ENCODE measurements at regions not wholly inside any gene's neighbourhood (a gene's known extent, or its start where the extent isn't known, plus 50 kb on each side); places are given as distances from the start of the nearest gene placed in this dataset.
A peak's percentile ranks its signal among the peaks of the same experiment; 100 is the strongest.

DNA sequence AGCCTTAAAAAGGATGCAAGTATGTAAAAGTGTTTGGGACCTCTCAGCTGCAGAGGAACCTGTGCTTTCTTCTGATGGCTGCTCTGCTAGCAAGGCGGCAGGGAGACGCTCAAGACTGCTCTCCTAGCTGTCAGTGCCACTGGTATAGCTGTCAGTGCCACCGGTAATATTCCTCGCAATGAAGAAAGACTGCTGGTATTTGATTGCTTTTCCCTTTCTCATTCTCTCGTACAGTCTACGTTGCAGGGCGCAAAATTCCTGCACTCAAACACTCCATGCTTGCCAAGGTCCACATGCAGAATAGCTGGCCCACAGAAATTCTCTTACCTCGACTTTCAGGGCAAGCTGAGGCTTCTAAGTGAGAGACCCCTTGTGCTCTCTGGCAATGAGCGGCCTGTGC is 432.6 kb upstream of the KLF6 start:
- Histone ChIP-seq H3K18ac (ENCODE audit: insufficient read length, low read depth, low read length) (no peak overlapping the region), H3K9ac (ENCODE audit: extremely low read depth, insufficient read length, low read length) (no peak overlapping the region), H3K9me3 (ENCODE audit: control insufficient read depth, low read depth, low read length) (no peaks in the 10 kb centered on the region), H3K4me1 (ENCODE audit: insufficient read depth, low read length) (peaks cover 10% of the 10 kb centered on the region; the same call in 1 of the 2 replicates), H4K91ac (ENCODE audit: insufficient read length, low read depth, low read length) (no peak overlapping the region), H3K27ac (ENCODE audit: insufficient read length, low read depth, low read length) (no peak overlapping the region), H3T11ph (ENCODE audit: low read length) (no peak overlapping the region), H2AFZ (ENCODE audit: low read length) (no peak overlapping the region), H4K8ac (replicated peaks; ENCODE audit: insufficient read length, low read depth, low read length) (no peak overlapping the region), H3K4ac (ENCODE audit: low read depth, low read length) (no peak overlapping the region), H3K4me2 (ENCODE audit: insufficient read depth, insufficient read length, low read length) (no peak overlapping the region), H2BK15ac (ENCODE audit: low read depth, low read length) (no peak overlapping the region), H3K23ac (ENCODE audit: insufficient read length, low read depth, low read length) (no peak overlapping the region), H2BK12ac (ENCODE audit: insufficient read length, low read depth, low read length) (no peak overlapping the region), H4K5ac (ENCODE audit: insufficient read length, low read depth, low read length) (no peak overlapping the region), H2BK120ac (ENCODE audit: low read depth, low read length, poor library complexity, severe bottlenecking) (no peak overlapping the region), H3K27me3 (ENCODE audit: insufficient read depth, low read length) (no peaks in the 10 kb centered on the region), H3K79me1 (ENCODE audit: insufficient read depth, low read depth, low read length, poor library complexity, severe bottlenecking) (no peaks in the 10 kb centered on the region), H4K20me1 (ENCODE audit: control insufficient read depth, insufficient read depth, insufficient read length) (no peaks in the 10 kb centered on the region), H3K56ac (ENCODE audit: insufficient read length, low read depth, low read length) (no peak overlapping the region), H3K23me2 (ENCODE audit: insufficient read length, low read depth, low read length, poor library complexity, severe bottlenecking) (no peaks in the 10 kb centered on the region), H2BK20ac (ENCODE audit: low read depth, low read length, poor library complexity, severe bottlenecking) (no peak overlapping the region), H3K14ac (ENCODE audit: insufficient read depth, low read length) (no peak overlapping the region; the same call in 1 of the 2 replicates), H3K79me2 (ENCODE audit: insufficient read depth, low read length) (no peaks in the 10 kb centered on the region), H2BK5ac (ENCODE audit: insufficient read length, low read length) (no peak overlapping the region), H2AK5ac (ENCODE audit: insufficient read length, low read length) (no peak overlapping the region)
- TF ChIP-seq, protein P1, sequence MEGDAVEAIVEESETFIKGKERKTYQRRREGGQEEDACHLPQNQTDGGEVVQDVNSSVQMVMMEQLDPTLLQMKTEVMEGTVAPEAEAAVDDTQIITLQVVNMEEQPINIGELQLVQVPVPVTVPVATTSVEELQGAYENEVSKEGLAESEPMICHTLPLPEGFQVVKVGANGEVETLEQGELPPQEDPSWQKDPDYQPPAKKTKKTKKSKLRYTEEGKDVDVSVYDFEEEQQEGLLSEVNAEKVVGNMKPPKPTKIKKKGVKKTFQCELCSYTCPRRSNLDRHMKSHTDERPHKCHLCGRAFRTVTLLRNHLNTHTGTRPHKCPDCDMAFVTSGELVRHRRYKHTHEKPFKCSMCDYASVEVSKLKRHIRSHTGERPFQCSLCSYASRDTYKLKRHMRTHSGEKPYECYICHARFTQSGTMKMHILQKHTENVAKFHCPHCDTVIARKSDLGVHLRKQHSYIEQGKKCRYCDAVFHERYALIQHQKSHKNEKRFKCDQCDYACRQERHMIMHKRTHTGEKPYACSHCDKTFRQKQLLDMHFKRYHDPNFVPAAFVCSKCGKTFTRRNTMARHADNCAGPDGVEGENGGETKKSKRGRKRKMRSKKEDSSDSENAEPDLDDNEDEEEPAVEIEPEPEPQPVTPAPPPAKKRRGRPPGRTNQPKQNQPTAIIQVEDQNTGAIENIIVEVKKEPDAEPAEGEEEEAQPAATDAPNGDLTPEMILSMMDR (conservative IDR thresholded peaks at IDR 0.05) = no peak
- H3K4me1 Mint-ChIP-seq = peaks cover 46 to 52% of the 10 kb centered on the region in 2 experiments
- no CpG with 5 or more reads among the region's 9 CpGs for WGBS (ENCODE audit: extremely low coverage, insufficient read length, low lambda C conversion rate)
- peak overlapping the region in 1 of 3 experiments; percentile 20; a peak in 1 of 7 replicates for H3K27ac Mint-ChIP-seq
- DNase-seq = no peak
- H3K27me3 Mint-ChIP-seq (ENCODE audit: low read depth) = no peaks in the 10 kb centered on the region
- no peaks in the 10 kb centered on the region; a peak in 1 of 7 replicates for H3K36me3 Mint-ChIP-seq (ENCODE audit: insufficient read depth in 1 of 3, low read depth in 3 of 3)
- no peaks in the 10 kb centered on the region; a peak in 1 of 5 replicates for H3K9me3 Mint-ChIP-seq
- H3K4me3 Mint-ChIP-seq = no peak overlapping the region
